ENCODE measurements at regions not wholly inside any gene's neighbourhood (a gene's known extent, or its start where the extent isn't known, plus 50 kb on each side); places are given as distances from the start of the nearest gene placed in this dataset.

DNA sequence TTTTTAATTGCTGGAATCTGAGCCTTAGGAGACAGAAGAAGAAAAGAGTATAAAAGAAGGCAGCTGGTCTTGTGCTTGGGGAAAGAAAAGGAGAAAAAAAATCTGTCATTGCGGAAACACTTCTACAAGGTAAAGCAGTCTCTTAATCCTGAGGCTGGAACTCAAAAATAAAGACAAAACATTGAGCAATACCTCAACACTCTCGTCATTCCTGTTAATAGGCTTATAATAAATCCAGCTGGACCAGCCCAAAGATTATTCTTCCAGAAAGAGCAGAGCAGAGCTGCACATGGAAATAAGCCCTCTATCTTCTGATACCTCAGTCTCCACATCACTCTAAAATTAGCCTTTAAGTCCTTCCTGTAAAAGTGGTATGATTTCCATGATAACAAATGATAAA, 62.0 kb upstream of the HIVEP1 start:
- DNase-seq (no peak), ATAC-seq (replicated peaks in 1 of 4) (no peak)
- Histone ChIP-seq H3K27ac (ENCODE audit: low read length) (no peak overlapping the region), H3K4me1 (ENCODE audit: control insufficient read depth in 1 of 2, extremely low read depth in 1 of 2, insufficient read depth in 2 of 2, low read length in 2 of 2) (no peaks in the 10 kb centered on the region), H3K27me3 (replicated peaks in 1 of 2; ENCODE audit: control insufficient read depth in 2 of 2, extremely low read depth in 1 of 2, insufficient read depth in 2 of 2, low read length in 1 of 2) (no peaks in the 10 kb centered on the region), H3K4me3 (ENCODE audit: control insufficient read depth in 1 of 2, extremely low read depth in 1 of 2, low read length in 1 of 2) (no peak overlapping the region), H3K36me3 (ENCODE audit: control insufficient read depth in 2 of 2, extremely low read depth in 1 of 2, insufficient read depth in 1 of 2, low read length in 1 of 2) (no peaks in the 10 kb centered on the region), H3K9me3 (no peaks in the 10 kb centered on the region)
- H3K4me1 Mint-ChIP-seq: no peaks in the 10 kb centered on the region
- H3K4me3 Mint-ChIP-seq: no peak overlapping the region
- CTCF ChIA-PET: no interaction called here
- WGBS (ENCODE audit: insufficient coverage): no CpG with 5 or more reads among the region's 2 CpGs
- no peaks in the 10 kb centered on the region for H3K36me3 Mint-ChIP-seq
- no peak overlapping the region for H3K27ac Mint-ChIP-seq
- POLR2A ChIA-PET: no interaction called here
- H3K27me3 Mint-ChIP-seq: no peaks in the 10 kb centered on the region
- H3K9me3 Mint-ChIP-seq: no peaks in the 10 kb centered on the region

DNA sequence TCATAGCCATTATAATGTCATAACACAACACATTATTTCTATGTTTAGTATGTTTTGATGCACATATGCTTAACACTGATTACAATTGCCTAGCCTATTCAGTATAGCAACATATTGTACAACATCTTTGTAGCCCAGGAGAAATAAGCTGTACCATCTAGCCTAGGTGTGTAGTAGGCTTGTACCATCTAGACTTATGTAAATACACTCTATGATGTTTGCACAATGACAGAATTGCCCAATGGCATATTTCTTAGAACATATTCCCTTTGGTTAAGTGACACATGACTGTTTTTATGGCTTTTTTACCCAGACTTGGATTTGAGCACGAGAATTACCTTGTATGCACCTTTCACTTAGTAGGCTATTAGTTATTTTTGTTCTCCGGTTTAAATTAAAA, 64.5 kb upstream of the HIVEP1 start:
- H3K27me3 ChIP-seq (replicated peaks in 1 of 2; ENCODE audit: control insufficient read depth in 2 of 2, extremely low read depth in 1 of 2, insufficient read depth in 2 of 2, low read length in 1 of 2): no peaks in the 10 kb centered on the region
- ChIA-PET POLR2A (interaction anchor here in 1 of 2 donors (0.6 kb wide), 1 partner anchor 65 kb away, joined by 4 read pairs; the partner anchor contains the start of gene HIVEP1), CTCF (no interaction called here)
- ATAC-seq (replicated peaks in 1 of 4): no peak
- no peak for DNase-seq
- no peaks in the 10 kb centered on the region for H3K27me3 Mint-ChIP-seq
- no peak overlapping the region for H3K27ac Mint-ChIP-seq
- no peak overlapping the region for H3K4me3 Mint-ChIP-seq
- H3K4me1 ChIP-seq (ENCODE audit: control insufficient read depth in 1 of 2, extremely low read depth in 1 of 2, insufficient read depth in 2 of 2, low read length in 2 of 2): no peaks in the 10 kb centered on the region
- H3K9me3 ChIP-seq: no peaks in the 10 kb centered on the region
- no peaks in the 10 kb centered on the region for H3K9me3 Mint-ChIP-seq
- H3K4me1 Mint-ChIP-seq: peaks cover 0 to under 1% (median 0%) of the 10 kb centered on the region in 3 donors
- H3K36me3 Mint-ChIP-seq: no peaks in the 10 kb centered on the region
- H3K36me3 ChIP-seq (ENCODE audit: control insufficient read depth in 2 of 2, extremely low read depth in 1 of 2, insufficient read depth in 1 of 2, low read length in 1 of 2): no peaks in the 10 kb centered on the region
- no CpG with 5 or more reads among the region's 2 CpGs for WGBS (ENCODE audit: insufficient coverage)
- H3K27ac ChIP-seq (ENCODE audit: low read length): no peak overlapping the region
- H3K4me3 ChIP-seq (ENCODE audit: control insufficient read depth in 1 of 2, extremely low read depth in 1 of 2, low read length in 1 of 2): no peak overlapping the region

DNA sequence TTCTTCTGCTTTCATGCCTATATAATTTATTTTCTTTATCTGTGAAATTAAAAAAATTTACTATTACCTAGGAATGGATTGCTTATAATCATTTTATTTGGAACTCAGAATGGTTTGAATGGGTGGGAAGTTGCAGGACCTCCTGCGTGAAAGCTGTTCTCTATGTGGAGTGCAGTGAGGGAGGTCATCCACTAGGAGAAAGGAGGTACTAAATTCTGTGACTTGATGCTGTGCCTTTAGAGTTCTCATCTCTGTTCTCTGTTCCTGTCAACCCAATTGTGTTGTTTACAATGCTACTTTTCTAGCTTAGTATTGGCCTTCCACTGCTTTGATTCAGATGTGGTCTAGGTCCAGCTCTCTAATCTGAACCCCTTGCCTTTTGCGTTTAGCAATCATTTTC, 65.0 kb upstream of the HIVEP1 start:
- Histone ChIP-seq H3K27ac (ENCODE audit: low read length) (no peak overlapping the region), H3K4me3 (ENCODE audit: control insufficient read depth in 1 of 2, extremely low read depth in 1 of 2, low read length in 1 of 2) (no peak overlapping the region), H3K27me3 (replicated peaks in 1 of 2; ENCODE audit: control insufficient read depth in 2 of 2, extremely low read depth in 1 of 2, insufficient read depth in 2 of 2, low read length in 1 of 2) (no peaks in the 10 kb centered on the region), H3K9me3 (no peaks in the 10 kb centered on the region), H3K36me3 (ENCODE audit: control insufficient read depth in 2 of 2, extremely low read depth in 1 of 2, insufficient read depth in 1 of 2, low read length in 1 of 2) (no peaks in the 10 kb centered on the region), H3K4me1 (ENCODE audit: control insufficient read depth in 1 of 2, extremely low read depth in 1 of 2, insufficient read depth in 2 of 2, low read length in 2 of 2) (no peaks in the 10 kb centered on the region)
- Mint-ChIP-seq H3K27ac (no peak overlapping the region), H3K36me3 (no peaks in the 10 kb centered on the region), H3K4me3 (no peak overlapping the region), H3K27me3 (no peaks in the 10 kb centered on the region), H3K4me1 (peaks cover 0 to 5% (median 2%) of the 10 kb centered on the region in 3 donors), H3K9me3 (no peaks in the 10 kb centered on the region)
- ChIA-PET POLR2A (interaction anchor here in 1 of 2 donors (0.5 kb wide), 1 partner anchor 566 kb away, joined by 7 read pairs; no protein-coding TSS in a partner anchor), CTCF (no interaction called here)
- peak in 1 of 35 experiments; percentile 27 for DNase-seq
- ATAC-seq (replicated peaks in 1 of 4): peak in 1 of 4 experiments; percentile 35
- WGBS (ENCODE audit: insufficient coverage): 86% methylated on average over 1 of the region's 2 CpGs

GRCh38 chr6:11944111-11944510, 68.0 kb upstream of the HIVEP1 start:
- Histone ChIP-seq H3K9me3 (no peaks in the 10 kb centered on the region), H3K27me3 (replicated peaks in 1 of 2; ENCODE audit: control insufficient read depth in 2 of 2, extremely low read depth in 1 of 2, insufficient read depth in 2 of 2, low read length in 1 of 2) (no peaks in the 10 kb centered on the region), H3K27ac (ENCODE audit: low read length) (no peak overlapping the region), H3K36me3 (ENCODE audit: control insufficient read depth in 2 of 2, extremely low read depth in 1 of 2, insufficient read depth in 1 of 2, low read length in 1 of 2) (no peaks in the 10 kb centered on the region), H3K4me3 (ENCODE audit: control insufficient read depth in 1 of 2, extremely low read depth in 1 of 2, low read length in 1 of 2) (no peak overlapping the region), H3K4me1 (ENCODE audit: control insufficient read depth in 1 of 2, extremely low read depth in 1 of 2, insufficient read depth in 2 of 2, low read length in 2 of 2) (no peaks in the 10 kb centered on the region)
- DNase-seq: no peak
- ATAC-seq (replicated peaks in 1 of 4): no peak
- POLR2A ChIA-PET: no interaction called here
- H3K36me3 Mint-ChIP-seq: no peaks in the 10 kb centered on the region
- H3K27ac Mint-ChIP-seq: no peak overlapping the region
- CTCF ChIA-PET: no interaction called here
- H3K9me3 Mint-ChIP-seq: no peaks in the 10 kb centered on the region
- no peak overlapping the region for H3K4me3 Mint-ChIP-seq
- H3K27me3 Mint-ChIP-seq: no peaks in the 10 kb centered on the region
- H3K4me1 Mint-ChIP-seq: peaks cover 0 to 6% (median 2%) of the 10 kb centered on the region in 3 donors
- WGBS (ENCODE audit: insufficient coverage): no CpG with 5 or more reads among the region's 1 CpG

DNA sequence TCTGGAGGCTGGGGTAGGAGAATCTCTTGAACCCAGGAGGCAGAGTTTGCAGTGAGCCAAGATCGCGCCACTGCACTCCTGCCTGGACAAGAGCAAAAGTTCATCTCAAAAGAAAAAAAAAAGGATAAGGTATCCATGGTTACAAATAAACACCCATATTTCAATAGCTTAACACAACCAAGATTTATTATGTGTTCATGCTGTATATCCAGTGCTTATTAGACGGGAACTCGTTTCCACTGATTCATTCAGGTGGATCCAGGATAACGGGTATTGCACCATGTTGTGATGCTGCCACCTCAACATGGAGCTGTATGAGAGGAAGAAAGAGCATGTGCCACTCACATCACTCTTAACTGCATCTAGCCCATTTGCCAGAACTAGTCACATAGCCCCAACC, 69.1 kb upstream of the HIVEP1 start:
- no peak overlapping the region for H3K4me3 ChIP-seq (ENCODE audit: control insufficient read depth in 1 of 2, extremely low read depth in 1 of 2, low read length in 1 of 2)
- Mint-ChIP-seq H3K27me3 (no peaks in the 10 kb centered on the region), H3K9me3 (no peaks in the 10 kb centered on the region), H3K4me3 (no peak overlapping the region), H3K27ac (no peak overlapping the region), H3K4me1 (peaks cover 0 to 6% (median 2%) of the 10 kb centered on the region in 3 donors), H3K36me3 (no peaks in the 10 kb centered on the region)
- H3K36me3 ChIP-seq (ENCODE audit: control insufficient read depth in 2 of 2, extremely low read depth in 1 of 2, insufficient read depth in 1 of 2, low read length in 1 of 2): no peaks in the 10 kb centered on the region
- no peak for ATAC-seq (replicated peaks in 1 of 4)
- no peak for DNase-seq
- POLR2A ChIA-PET: no interaction called here
- H3K4me1 ChIP-seq (ENCODE audit: control insufficient read depth in 1 of 2, extremely low read depth in 1 of 2, insufficient read depth in 2 of 2, low read length in 2 of 2): no peaks in the 10 kb centered on the region
- H3K9me3 ChIP-seq: no peaks in the 10 kb centered on the region
- WGBS (ENCODE audit: insufficient coverage): no CpG with 5 or more reads among the region's 5 CpGs
- CTCF ChIA-PET: no interaction called here
- no peaks in the 10 kb centered on the region for H3K27me3 ChIP-seq (replicated peaks in 1 of 2; ENCODE audit: control insufficient read depth in 2 of 2, extremely low read depth in 1 of 2, insufficient read depth in 2 of 2, low read length in 1 of 2)
- no peak overlapping the region for H3K27ac ChIP-seq (ENCODE audit: low read length)

DNA sequence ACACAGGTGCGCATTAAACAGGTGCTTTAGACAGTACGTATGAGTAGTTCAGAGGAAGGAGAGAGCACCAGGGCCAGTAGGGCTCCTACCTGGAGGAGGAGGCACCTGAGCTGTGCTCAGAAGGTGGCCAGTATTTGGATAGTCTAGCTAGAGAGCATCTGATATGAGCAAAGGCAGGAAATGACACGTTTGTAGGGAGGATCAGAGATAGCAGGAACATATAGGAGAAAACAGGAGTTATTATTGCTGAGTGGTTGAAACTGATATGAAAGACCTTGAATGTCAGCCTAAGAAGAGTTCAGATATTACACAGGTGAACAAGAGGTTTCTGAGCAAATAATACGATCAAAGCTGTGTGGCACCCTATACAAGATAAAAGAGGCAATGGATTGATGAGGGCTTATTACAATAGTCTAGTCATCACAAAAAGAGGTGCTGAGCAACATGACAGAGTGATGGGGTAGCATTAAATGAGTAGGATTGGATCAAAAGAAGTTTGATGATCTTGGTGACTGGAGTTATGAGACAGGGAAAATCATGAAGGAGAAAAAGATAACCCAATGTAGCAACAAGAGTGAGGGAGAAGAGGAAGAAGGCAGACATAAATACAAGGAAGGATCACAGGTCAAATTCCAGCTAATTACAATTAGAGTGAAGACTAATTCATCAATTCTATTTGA, 69.8 kb upstream of the HIVEP1 start:
- H3K9me3 Mint-ChIP-seq: no peaks in the 10 kb centered on the region
- CTCF ChIA-PET: no interaction called here
- Histone ChIP-seq H3K36me3 (ENCODE audit: control insufficient read depth in 2 of 2, extremely low read depth in 1 of 2, insufficient read depth in 1 of 2, low read length in 1 of 2) (no peaks in the 10 kb centered on the region), H3K27ac (ENCODE audit: low read length) (no peak overlapping the region), H3K9me3 (no peaks in the 10 kb centered on the region), H3K27me3 (replicated peaks in 1 of 2; ENCODE audit: control insufficient read depth in 2 of 2, extremely low read depth in 1 of 2, insufficient read depth in 2 of 2, low read length in 1 of 2) (no peaks in the 10 kb centered on the region), H3K4me3 (ENCODE audit: control insufficient read depth in 1 of 2, extremely low read depth in 1 of 2, low read length in 1 of 2) (no peak overlapping the region), H3K4me1 (ENCODE audit: control insufficient read depth in 1 of 2, extremely low read depth in 1 of 2, insufficient read depth in 2 of 2, low read length in 2 of 2) (no peaks in the 10 kb centered on the region)
- H3K4me3 Mint-ChIP-seq: no peak overlapping the region
- H3K27me3 Mint-ChIP-seq: no peaks in the 10 kb centered on the region
- POLR2A ChIA-PET: no interaction called here
- H3K36me3 Mint-ChIP-seq: no peaks in the 10 kb centered on the region
- DNase-seq (no peak), ATAC-seq (replicated peaks in 1 of 4) (no peak)
- WGBS (ENCODE audit: insufficient coverage): 77% methylated on average over 3 of the region's 4 CpGs
- peaks cover 0 to 6% (median 2%) of the 10 kb centered on the region in 3 donors for H3K4me1 Mint-ChIP-seq
- H3K27ac Mint-ChIP-seq: no peak overlapping the region

Measured in T-cell (primary cell).